DMS 273 treated with DMSO at 0.1 percent for 48 hours (cell line): ENCODE measurements at regions not wholly inside any gene's neighbourhood (a gene's known extent, or its start where the extent isn't known, plus 50 kb on each side); places are given as distances from the start of the nearest gene placed in this dataset.

Source experiments
- DNase-seq: peaks from one replicate; lab custom pipeline; 2025; lab: John Stamatoyannopoulos, UW

- no peak for DNase-seq
Observed at GRCh38 chr4:24057915-24058559, 168.2 kb upstream of the PPARGC1A start.

GRCh38 chr4:24056289-24056688, 166.4 kb upstream of the PPARGC1A start:
- no peak for DNase-seq

- DNase-seq, result no peak
Observed at GRCh38 chr4:24055623-24056022, 165.8 kb upstream of the PPARGC1A start.

- no peak for DNase-seq
Observed at GRCh38 chr4:24054910-24055309, 165.1 kb upstream of the PPARGC1A start.

DNA sequence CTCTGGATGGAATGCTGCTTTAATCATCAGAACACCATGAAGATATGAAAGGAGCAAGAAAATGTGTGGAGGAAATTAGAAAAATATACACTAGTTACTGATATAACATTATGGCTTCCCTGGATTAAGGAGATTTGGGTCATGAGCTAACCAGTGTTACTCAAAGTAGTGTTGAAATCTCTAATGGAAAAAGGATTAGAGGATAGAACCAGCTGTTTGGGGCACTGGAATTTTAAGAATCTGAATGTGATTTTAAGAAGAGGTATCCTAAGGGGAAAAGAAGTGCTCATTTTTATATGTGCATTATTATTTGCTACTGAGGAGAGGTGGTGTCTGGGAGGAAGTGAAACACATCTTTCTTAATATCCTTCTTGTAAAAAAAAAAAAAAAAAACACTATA, 164.1 kb upstream of the PPARGC1A start:
- no peak for DNase-seq

DNA sequence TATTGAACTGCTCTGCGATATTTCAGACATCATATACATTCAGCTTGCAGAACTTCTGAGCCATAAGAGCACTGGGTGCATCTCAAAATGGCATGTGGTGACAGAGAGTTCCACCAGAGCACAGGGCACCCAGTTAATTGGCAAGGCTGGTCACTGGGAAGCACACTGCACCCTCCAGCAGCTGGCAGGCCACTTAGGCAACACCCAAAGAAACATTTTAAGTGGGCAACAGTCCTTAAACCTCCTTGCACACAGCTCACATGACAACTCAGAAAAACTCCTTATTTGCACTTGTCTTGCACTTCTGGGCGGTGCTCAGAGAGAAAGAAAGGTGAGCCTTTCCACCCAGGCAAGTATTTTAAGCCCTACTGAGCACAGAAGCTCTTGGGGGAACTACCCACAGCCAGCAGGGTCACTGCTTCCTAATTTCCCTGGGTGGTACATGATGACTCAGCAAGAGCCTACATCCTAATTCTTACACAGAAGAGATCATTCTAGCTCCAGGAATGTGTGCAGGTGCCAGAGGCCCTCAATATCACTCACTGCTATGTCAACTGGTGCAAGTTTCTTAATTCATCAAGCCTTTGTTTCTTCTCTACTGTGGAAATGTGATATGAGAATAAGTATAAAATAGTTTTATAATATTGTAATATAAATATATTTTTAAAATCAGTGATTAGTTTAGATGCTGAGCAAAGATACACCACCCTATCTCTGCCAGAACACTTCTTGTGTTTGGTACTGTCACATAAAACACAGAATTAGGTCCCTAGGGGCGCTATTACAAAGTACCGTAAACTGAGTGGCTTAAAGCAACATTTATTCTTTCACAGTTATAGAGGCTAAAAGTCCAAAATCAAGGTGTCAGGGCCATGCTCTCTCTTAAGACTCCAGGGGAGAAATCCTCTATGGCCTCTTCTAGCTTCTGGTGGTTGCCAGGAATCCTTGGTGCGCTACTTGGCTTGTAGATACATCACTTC, 155.1 kb upstream of the PPARGC1A start:
- no peak for DNase-seq

- DNase-seq, result no peak
Observed at GRCh38 chr4:24042094-24042493, 152.2 kb upstream of the PPARGC1A start.

GRCh38 chr4:24040811-24041210, 151.0 kb upstream of the PPARGC1A start:
- DNase-seq, result no peak

DNA sequence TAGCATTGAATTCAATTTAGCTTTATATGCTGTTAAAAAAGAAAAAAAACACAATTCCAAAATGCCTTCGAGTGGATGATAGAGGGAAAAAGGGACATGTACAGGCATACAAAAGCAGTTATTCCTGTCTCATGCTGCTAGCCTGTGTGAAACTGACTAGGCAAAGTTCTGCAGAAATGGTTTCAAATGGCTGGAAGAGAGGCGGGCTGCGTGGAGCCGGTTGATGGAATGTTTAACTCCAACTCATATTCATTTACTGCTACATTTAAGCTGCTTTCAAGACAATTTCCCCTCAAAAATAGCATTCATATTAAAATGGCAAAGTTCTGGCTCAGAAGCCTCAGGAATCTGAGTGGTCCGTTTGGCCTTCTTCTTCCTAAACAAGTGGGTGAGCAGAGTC, 143.8 kb upstream of the PPARGC1A start:
- no peak for DNase-seq

- no peak for DNase-seq
Observed at GRCh38 chr4:24032371-24032989, 142.6 kb upstream of the PPARGC1A start.

GRCh38 chr4:24026596-24026995, 136.7 kb upstream of the PPARGC1A start:
- no peak for DNase-seq

GRCh38 chr4:24024605-24025004, 134.8 kb upstream of the PPARGC1A start:
- DNase-seq, result no peak

DNA sequence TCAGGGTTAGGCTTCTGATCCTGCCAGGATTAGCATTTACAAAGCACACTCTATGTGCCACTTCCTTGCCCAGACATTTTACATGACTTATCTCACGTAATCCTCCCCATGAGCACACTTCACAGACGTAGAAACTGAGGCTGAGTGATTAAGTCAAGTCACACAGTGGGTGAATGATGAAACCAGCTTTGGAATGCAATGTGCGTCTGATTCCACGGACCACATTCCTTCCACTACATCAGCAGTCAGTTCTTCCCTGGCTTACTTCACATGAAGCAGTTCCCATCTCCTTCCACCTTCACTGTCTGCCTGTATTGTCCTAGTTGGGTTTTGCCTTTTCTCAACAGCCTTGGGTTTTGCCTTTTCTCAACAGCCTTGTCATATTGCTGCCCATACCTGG, 134.3 kb upstream of the PPARGC1A start:
- no peak for DNase-seq

- no peak for DNase-seq
Observed at GRCh38 chr4:24015782-24016181, 125.9 kb upstream of the PPARGC1A start.

DNA sequence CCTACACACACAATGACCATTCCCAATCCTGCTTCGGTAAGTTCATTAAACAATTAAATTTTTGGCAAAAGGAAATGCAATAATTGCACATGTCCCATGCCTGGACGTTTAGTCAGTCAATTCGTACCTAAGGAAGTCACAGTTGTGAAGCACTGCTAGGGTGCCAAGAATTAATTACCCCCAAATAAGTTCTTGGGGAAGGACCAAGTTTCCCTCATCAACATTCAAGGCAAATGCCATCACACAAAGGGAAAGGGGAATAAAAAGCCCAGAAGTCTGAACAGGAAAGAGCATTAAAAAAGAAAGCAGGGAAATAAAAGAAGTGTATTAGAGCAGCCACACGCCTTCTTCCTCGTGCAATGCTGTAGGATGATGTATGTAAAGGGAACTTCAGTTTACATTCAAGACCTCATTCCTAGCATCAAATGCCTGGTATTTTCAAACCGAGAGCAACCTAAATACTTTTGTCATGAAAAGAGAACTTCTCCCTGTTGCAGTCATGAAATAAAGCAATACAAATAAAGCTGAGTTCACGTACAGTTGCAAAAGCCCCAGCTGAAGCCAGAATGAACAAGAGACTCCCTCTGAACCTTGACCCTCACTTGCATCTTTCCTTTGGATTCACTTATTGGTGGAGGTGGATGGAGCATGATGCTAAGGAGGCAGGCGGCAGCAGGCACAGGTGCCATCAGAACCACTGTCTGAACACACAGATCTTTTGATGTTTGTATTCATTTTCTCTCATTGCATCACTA, 124.0 kb upstream of the PPARGC1A start:
- no peak for DNase-seq

- DNase-seq, result no peak
Observed at GRCh38 chr4:24010994-24011393, 121.1 kb upstream of the PPARGC1A start.

DNA sequence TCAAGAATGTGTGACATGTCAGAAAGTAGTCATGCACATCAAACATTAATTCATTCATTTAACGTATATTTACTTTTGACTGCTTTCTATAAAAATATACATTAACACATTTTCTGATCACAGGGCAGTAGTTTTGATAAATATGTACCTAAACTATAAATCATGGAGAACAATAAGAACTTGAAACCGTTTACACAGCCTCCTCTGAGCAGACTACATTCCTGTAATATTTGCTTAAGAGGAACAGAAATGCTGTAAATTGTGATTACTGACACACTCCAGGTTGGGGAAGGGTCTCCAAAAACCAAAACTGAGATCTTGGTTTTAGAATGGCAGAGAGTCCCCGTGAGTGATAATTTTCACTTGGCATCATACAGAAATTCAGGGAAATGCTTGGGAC, 120.7 kb upstream of the PPARGC1A start:
- no peak for DNase-seq

GRCh38 chr4:24007860-24008261, 118.0 kb upstream of the PPARGC1A start:
- DNase-seq, result no peak

DNA sequence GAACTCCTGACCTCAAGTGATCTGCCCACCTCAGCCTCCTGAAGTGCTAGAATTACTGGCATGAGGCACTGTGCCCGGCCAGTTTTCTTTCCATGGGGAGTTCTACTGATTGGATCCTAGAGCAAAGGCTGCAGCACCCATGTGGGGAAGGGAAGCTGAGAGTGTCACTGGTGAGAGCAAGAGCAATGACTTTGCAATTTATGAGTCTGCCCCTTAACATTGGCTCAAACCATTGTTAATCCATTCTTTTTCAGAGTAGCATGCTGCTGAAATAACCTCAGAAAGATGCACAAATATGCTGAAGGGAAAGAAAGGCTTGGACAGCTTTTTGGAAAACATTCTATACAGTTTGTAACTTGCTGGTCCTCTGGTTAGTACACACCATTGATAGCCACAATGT, 116.4 kb upstream of the PPARGC1A start:
- DNase-seq, result no peak

DNA sequence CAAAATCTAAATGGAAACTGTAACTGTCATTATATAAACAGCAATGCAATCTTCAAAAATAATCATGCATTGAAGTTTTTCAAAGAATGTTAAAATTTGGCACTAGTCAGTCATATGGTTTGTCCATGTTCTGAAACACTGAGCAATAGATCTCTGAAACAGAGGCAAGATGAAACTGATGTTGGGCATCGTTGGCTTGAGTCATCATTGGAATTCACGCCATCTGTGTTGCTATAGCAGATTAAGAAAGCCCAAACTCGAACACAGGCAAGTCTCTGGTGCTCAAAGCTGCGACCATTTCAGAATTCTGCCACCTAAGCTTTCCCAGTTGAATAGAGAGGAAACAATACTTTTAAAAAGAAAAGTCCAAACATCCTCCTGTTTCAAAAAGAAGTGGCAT, 114.1 kb upstream of the PPARGC1A start:
- no peak for DNase-seq

- no peak for DNase-seq
Observed at GRCh38 chr4:24003496-24003895, 113.6 kb upstream of the PPARGC1A start.

- no peak for DNase-seq
Observed at GRCh38 chr4:24002330-24002966, 112.6 kb upstream of the PPARGC1A start.
